ENCODE measurements at regions not wholly inside any gene's neighbourhood (a gene's known extent, or its start where the extent isn't known, plus 50 kb on each side); places are given as distances from the start of the nearest gene placed in this dataset.

GRCh38 chr17:45679426-45679825 lies 104.7 kb upstream of the CRHR1 start:
- H3K9me3 ChIP-seq (ENCODE audit: control insufficient read depth, low read length): no peaks in the 10 kb centered on the region
- no peak overlapping the region for H3K9ac ChIP-seq (ENCODE audit: low read length)
- no peaks in the 10 kb centered on the region for H3K4me1 ChIP-seq (ENCODE audit: control insufficient read depth, insufficient read depth, low read length)
- no peaks in the 10 kb centered on the region for H3K36me3 ChIP-seq (ENCODE audit: control insufficient read depth, insufficient read depth, low read length)
- H3K4me3 ChIP-seq (ENCODE audit: low read length): no peak overlapping the region
- peaks cover 10% of the 10 kb centered on the region for H3K27me3 ChIP-seq (ENCODE audit: control insufficient read depth, insufficient read depth, low read length)

DNA sequence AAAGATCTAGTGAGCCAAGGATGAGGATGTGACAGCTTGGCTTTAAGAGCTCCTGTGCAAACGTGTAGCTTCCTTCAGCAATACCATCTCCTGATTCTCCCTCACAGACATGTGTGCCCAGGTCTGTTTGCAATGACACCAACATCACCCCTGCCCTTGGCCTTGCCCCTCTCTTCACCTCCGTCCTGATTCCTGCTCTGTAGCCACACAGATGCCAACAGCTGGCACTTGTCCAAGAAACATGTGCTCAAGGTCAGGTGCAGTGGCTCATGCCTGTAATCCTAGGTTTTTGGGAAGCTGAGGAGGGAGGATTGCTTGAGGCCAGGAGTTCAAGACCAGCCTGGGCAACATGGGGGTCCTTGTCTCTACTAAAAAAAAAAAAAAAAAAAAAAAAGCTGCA lies 103.8 kb upstream of the CRHR1 start:
- H3K36me3 ChIP-seq (ENCODE audit: control insufficient read depth, insufficient read depth, low read length): no peaks in the 10 kb centered on the region

GRCh38 chr17:45681706-45682105 lies 102.4 kb upstream of the CRHR1 start:
- Histone ChIP-seq H3K9me3 (ENCODE audit: control insufficient read depth, low read length) (no peaks in the 10 kb centered on the region), H3K4me3 (ENCODE audit: low read length) (no peak overlapping the region), H3K36me3 (ENCODE audit: control insufficient read depth, insufficient read depth, low read length) (no peaks in the 10 kb centered on the region), H3K9ac (ENCODE audit: low read length) (no peak overlapping the region), H3K4me1 (ENCODE audit: control insufficient read depth, insufficient read depth, low read length) (no peaks in the 10 kb centered on the region), H3K27me3 (ENCODE audit: control insufficient read depth, insufficient read depth, low read length) (peaks cover 10% of the 10 kb centered on the region)

More for the DNA sequence above, 103.8 kb upstream of the CRHR1 start:
- Histone ChIP-seq H3K9ac (ENCODE audit: low read length) (no peak overlapping the region), H3K9me3 (ENCODE audit: control insufficient read depth, low read length) (no peaks in the 10 kb centered on the region), H3K27me3 (ENCODE audit: control insufficient read depth, insufficient read depth, low read length) (peaks cover 10% of the 10 kb centered on the region), H3K4me3 (ENCODE audit: low read length) (no peak overlapping the region), H3K4me1 (ENCODE audit: control insufficient read depth, insufficient read depth, low read length) (no peaks in the 10 kb centered on the region)

GRCh38 chr17:45686250-45686649 lies 97.9 kb upstream of the CRHR1 start:
- Histone ChIP-seq H3K9me3 (ENCODE audit: control insufficient read depth, low read length) (no peaks in the 10 kb centered on the region), H3K27me3 (ENCODE audit: control insufficient read depth, insufficient read depth, low read length) (peaks cover 14% of the 10 kb centered on the region), H3K36me3 (ENCODE audit: control insufficient read depth, insufficient read depth, low read length) (no peaks in the 10 kb centered on the region), H3K4me3 (ENCODE audit: low read length) (no peak overlapping the region), H3K4me1 (ENCODE audit: control insufficient read depth, insufficient read depth, low read length) (no peaks in the 10 kb centered on the region), H3K9ac (ENCODE audit: low read length) (no peak overlapping the region)

GRCh38 chr17:45687594-45687993 lies 96.5 kb upstream of the CRHR1 start:
- H3K27me3 ChIP-seq (ENCODE audit: control insufficient read depth, insufficient read depth, low read length): peaks cover 13% of the 10 kb centered on the region
- H3K9ac ChIP-seq (ENCODE audit: low read length): no peak overlapping the region
- no peaks in the 10 kb centered on the region for H3K9me3 ChIP-seq (ENCODE audit: control insufficient read depth, low read length)
- H3K4me1 ChIP-seq (ENCODE audit: control insufficient read depth, insufficient read depth, low read length): no peaks in the 10 kb centered on the region
- H3K4me3 ChIP-seq (ENCODE audit: low read length): no peak overlapping the region
- no peaks in the 10 kb centered on the region for H3K36me3 ChIP-seq (ENCODE audit: control insufficient read depth, insufficient read depth, low read length)

DNA sequence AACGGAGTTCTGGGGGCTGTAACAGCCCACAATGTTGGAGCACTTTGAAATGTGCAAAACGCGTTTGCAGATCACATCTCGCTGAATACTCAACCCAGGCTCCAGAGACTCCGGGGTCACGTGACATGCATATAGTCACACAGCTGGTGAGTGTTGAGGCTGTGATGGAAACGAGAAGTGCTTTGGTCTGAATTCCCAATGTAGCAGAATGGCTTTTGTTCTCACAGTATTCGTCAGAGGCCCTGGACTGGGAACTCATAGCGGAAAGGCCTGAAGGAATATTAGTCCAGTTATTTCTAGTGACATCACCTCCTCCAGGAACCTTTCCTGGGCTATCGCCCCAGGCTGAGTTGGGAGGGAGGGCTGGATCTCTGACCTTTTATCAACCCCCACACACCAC lies 95.8 kb upstream of the CRHR1 start:
- Histone ChIP-seq H3K27me3 (ENCODE audit: control insufficient read depth, insufficient read depth, low read length) (peaks cover 13% of the 10 kb centered on the region), H3K4me1 (ENCODE audit: control insufficient read depth, insufficient read depth, low read length) (no peaks in the 10 kb centered on the region), H3K36me3 (ENCODE audit: control insufficient read depth, insufficient read depth, low read length) (no peaks in the 10 kb centered on the region), H3K4me3 (ENCODE audit: low read length) (no peak overlapping the region), H3K9me3 (ENCODE audit: control insufficient read depth, low read length) (no peaks in the 10 kb centered on the region), H3K9ac (ENCODE audit: low read length) (no peak overlapping the region)

DNA sequence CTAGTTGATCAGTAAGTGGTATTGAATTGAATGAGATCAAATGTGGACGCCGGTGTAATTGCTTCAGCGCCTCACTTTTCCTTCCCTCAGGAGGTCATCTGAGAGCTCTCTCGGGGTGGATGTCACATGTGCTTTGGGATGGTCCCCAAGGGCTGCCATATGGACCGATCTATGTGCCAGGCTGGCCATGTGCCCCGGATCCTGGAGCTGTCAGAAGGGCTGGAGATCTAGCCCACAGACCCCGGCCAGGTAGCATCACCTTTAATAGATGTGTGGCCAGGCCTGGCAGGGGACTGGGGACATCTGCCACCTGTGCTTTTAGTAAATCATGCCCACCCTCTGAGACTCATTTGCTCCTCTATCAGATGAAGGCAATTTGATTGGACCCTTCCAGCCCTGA lies 95.3 kb upstream of the CRHR1 start:
- Histone ChIP-seq H3K27me3 (ENCODE audit: control insufficient read depth, insufficient read depth, low read length) (peaks cover 13% of the 10 kb centered on the region), H3K4me1 (ENCODE audit: control insufficient read depth, insufficient read depth, low read length) (no peaks in the 10 kb centered on the region), H3K9me3 (ENCODE audit: control insufficient read depth, low read length) (no peaks in the 10 kb centered on the region)

GRCh38 chr17:45689451-45689850 lies 94.7 kb upstream of the CRHR1 start:
- no peaks in the 10 kb centered on the region for H3K36me3 ChIP-seq (ENCODE audit: control insufficient read depth, insufficient read depth, low read length)
- H3K27me3 ChIP-seq (ENCODE audit: control insufficient read depth, insufficient read depth, low read length): peaks cover 13% of the 10 kb centered on the region
- no peaks in the 10 kb centered on the region for H3K4me1 ChIP-seq (ENCODE audit: control insufficient read depth, insufficient read depth, low read length)
- no peak overlapping the region for H3K4me3 ChIP-seq (ENCODE audit: low read length)
- no peak overlapping the region for H3K9ac ChIP-seq (ENCODE audit: low read length)
- no peaks in the 10 kb centered on the region for H3K9me3 ChIP-seq (ENCODE audit: control insufficient read depth, low read length)

More for the DNA sequence above, 95.3 kb upstream of the CRHR1 start:
- H3K4me3 ChIP-seq (ENCODE audit: low read length): no peak overlapping the region
- no peaks in the 10 kb centered on the region for H3K36me3 ChIP-seq (ENCODE audit: control insufficient read depth, insufficient read depth, low read length)
- H3K9ac ChIP-seq (ENCODE audit: low read length): no peak overlapping the region

DNA sequence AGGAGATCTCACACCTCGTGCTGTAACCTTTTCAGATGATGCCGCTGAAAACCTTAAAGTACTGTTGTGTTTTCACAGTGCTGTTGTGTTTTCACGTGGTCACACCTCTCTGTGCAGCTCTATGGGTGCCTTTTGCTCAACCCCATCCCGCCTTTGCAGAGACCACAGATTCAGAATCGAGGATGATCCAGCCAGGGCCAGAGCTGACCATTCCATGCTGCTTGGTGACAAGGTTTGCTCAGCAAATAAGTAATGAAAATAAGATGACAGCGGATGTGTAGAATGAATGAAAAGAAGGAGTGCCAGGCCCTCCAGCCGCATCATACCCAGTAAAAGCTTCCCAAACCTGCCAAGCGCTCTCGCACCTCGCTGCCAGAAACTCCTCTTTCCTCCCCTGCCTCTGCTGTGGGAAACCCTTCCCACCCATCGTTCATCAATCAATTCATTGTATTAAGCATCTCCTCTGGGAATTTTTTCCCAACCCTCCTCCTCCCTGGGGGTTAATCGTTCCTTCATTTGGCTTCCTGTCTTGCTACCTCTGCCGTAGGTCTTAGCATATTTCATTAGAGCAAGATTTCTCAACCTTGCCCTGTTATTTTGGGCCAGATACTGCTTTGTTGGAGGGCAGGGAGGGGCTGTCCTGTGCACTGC lies 93.4 kb upstream of the CRHR1 start:
- no peaks in the 10 kb centered on the region for H3K4me1 ChIP-seq (ENCODE audit: control insufficient read depth, insufficient read depth, low read length)
- no peak overlapping the region for H3K9ac ChIP-seq (ENCODE audit: low read length)
- H3K36me3 ChIP-seq (ENCODE audit: control insufficient read depth, insufficient read depth, low read length): no peaks in the 10 kb centered on the region
- no peaks in the 10 kb centered on the region for H3K9me3 ChIP-seq (ENCODE audit: control insufficient read depth, low read length)
- peaks cover 13% of the 10 kb centered on the region for H3K27me3 ChIP-seq (ENCODE audit: control insufficient read depth, insufficient read depth, low read length)
- H3K4me3 ChIP-seq (ENCODE audit: low read length): no peak overlapping the region

DNA sequence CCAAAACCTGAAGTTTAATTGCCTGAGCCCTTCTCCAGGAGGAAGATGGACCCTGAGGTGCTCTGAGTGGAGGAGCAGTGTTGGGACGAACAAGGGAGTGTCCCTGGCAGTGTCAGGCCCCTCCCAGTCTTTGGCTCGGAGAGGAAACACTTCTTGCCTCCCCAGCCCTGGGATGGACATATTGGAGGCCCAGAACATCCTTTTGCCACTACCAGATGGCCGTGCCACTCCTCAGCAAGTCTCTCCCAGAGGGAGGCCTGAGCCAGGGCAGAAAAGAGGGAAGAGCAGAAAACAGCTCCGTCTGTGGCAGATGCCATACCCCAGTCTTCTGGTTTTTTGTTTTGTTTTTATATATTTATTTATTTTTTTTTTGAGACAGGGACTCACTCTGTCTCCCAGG lies 91.5 kb upstream of the CRHR1 start:
- Histone ChIP-seq H3K9ac (ENCODE audit: low read length) (no peak overlapping the region), H3K9me3 (ENCODE audit: control insufficient read depth, low read length) (no peaks in the 10 kb centered on the region), H3K4me3 (ENCODE audit: low read length) (no peak overlapping the region), H3K27me3 (ENCODE audit: control insufficient read depth, insufficient read depth, low read length) (peaks cover 13% of the 10 kb centered on the region), H3K36me3 (ENCODE audit: control insufficient read depth, insufficient read depth, low read length) (no peaks in the 10 kb centered on the region), H3K4me1 (ENCODE audit: control insufficient read depth, insufficient read depth, low read length) (no peaks in the 10 kb centered on the region)

DNA sequence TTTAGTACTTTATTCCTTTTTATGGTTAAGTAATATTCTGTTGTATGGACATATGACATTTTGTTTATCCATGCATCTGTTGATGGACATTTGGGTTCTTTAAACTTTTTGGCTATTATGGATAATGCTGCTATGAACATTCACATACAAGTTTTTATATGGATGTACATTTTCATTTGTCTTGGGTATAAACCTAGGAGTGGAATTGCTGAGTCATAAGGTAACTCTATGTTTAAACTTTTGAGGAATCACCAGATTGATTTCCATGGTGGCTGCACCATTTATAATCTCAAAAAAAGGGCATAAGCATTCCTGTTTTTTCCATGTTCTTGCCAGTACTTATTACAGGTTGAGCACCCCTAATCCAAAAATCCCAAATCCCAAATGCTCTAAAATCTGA lies 90.3 kb upstream of the CRHR1 start:
- H3K36me3 ChIP-seq (ENCODE audit: control insufficient read depth, insufficient read depth, low read length): no peaks in the 10 kb centered on the region
- H3K27me3 ChIP-seq (ENCODE audit: control insufficient read depth, insufficient read depth, low read length): peaks cover 13% of the 10 kb centered on the region
- no peak overlapping the region for H3K9ac ChIP-seq (ENCODE audit: low read length)
- H3K4me1 ChIP-seq (ENCODE audit: control insufficient read depth, insufficient read depth, low read length): no peaks in the 10 kb centered on the region
- no peaks in the 10 kb centered on the region for H3K9me3 ChIP-seq (ENCODE audit: control insufficient read depth, low read length)
- no peak overlapping the region for H3K4me3 ChIP-seq (ENCODE audit: low read length)

- H3K9ac ChIP-seq (ENCODE audit: low read length): no peak overlapping the region
- no peaks in the 10 kb centered on the region for H3K4me1 ChIP-seq (ENCODE audit: control insufficient read depth, insufficient read depth, low read length)
- no peak overlapping the region for H3K4me3 ChIP-seq (ENCODE audit: low read length)
- H3K27me3 ChIP-seq (ENCODE audit: control insufficient read depth, insufficient read depth, low read length): peaks cover under 1% of the 10 kb centered on the region
- H3K36me3 ChIP-seq (ENCODE audit: control insufficient read depth, insufficient read depth, low read length): no peaks in the 10 kb centered on the region
- H3K9me3 ChIP-seq (ENCODE audit: control insufficient read depth, low read length): no peaks in the 10 kb centered on the region
Observed at GRCh38 chr17:45696442-45696841, 87.7 kb upstream of the CRHR1 start.

GRCh38 chr17:45697076-45697475 lies 87.0 kb upstream of the CRHR1 start:
- Histone ChIP-seq H3K9ac (ENCODE audit: low read length) (no peak overlapping the region), H3K4me1 (ENCODE audit: control insufficient read depth, insufficient read depth, low read length) (no peaks in the 10 kb centered on the region), H3K27me3 (ENCODE audit: control insufficient read depth, insufficient read depth, low read length) (no peaks in the 10 kb centered on the region), H3K4me3 (ENCODE audit: low read length) (no peak overlapping the region), H3K9me3 (ENCODE audit: control insufficient read depth, low read length) (no peaks in the 10 kb centered on the region), H3K36me3 (ENCODE audit: control insufficient read depth, insufficient read depth, low read length) (no peaks in the 10 kb centered on the region)
